Endothelial cell of umbilical vein (primary cell): ENCODE measurements at regions not wholly inside any gene's neighbourhood (a gene's known extent, or its start where the extent isn't known, plus 50 kb on each side); places are given as distances from the start of the nearest gene placed in this dataset.

Source experiments
- BruUV-seq: library from RNA; stranded (reverse); fragments of 400-500 nt; replicated peaks from 2 replicates; lab custom pipeline; 2021; lab: Mats Ljungman, UMichigan
- CTCF ChIA-PET: fragments of 300-600, 350-600 bp; sonication (Branson Sonifier 250); formaldehyde crosslinking; loops from one replicate; lab custom pipeline; 2021; ENCODE audit warnings: antibody characterized with exemption, inconsistent platforms; lab: Charles Lee
- POLR2A ChIA-PET: fragments of 300-600, 350-600 bp; sonication (Branson Sonifier 250); formaldehyde crosslinking; loops from one replicate; lab custom pipeline; 2021; ENCODE audit warnings: antibody characterized with exemption, inconsistent platforms; lab: Charles Lee
- DNase-seq: peaks from one replicate; pipeline ENCODE4 v3.0.0-alpha.2; 2011; ENCODE audit warnings: low read depth, low spot score
- FAIRE-seq: peaks from 2 replicates; lab custom pipeline; 2011; peaks lifted over from hg19 to GRCh38; lab: Jason Lieb, UNC
- H2AFZ ChIP-seq: 2 replicates; pipeline ENCODE4 v1.6.0; 2012; ENCODE audit warnings: low read depth, low read length, control low read depth, inconsistent platforms
- H3K27ac ChIP-seq: 2 replicates; pipeline ENCODE4 v1.5.1; 2011; ENCODE audit warnings: low read depth, mild to moderate bottlenecking, control low read depth, low read length, moderate library complexity; ENCODE audit not compliant: insufficient read depth
- H3K27me3 ChIP-seq, 2 experiments: 2 replicates each; pipeline versions ENCODE4 v1.6.0 to v1.6.1; 2011; ENCODE audit warnings: low read length in 2 of 2, mixed read lengths in 1 of 2; ENCODE audit not compliant: control insufficient read depth in 2 of 2, insufficient read depth in 2 of 2
- H3K36me3 ChIP-seq, 2 experiments: 2 replicates in 1 of 2; 3 replicates in 1 of 2; pipeline ENCODE4 v1.5.1; 2011; ENCODE audit warnings: low read length in 2 of 2, mild to moderate bottlenecking in 1 of 2, moderate library complexity in 1 of 2; ENCODE audit not compliant: control insufficient read depth in 2 of 2, insufficient read depth in 2 of 2; ENCODE audit errors: extremely low read depth in 1 of 2
- H3K4me1 ChIP-seq: 3 replicates; pipeline ENCODE4 v1.5.1; 2011; ENCODE audit warnings: mild to moderate bottlenecking, low read length; ENCODE audit not compliant: control insufficient read depth, insufficient read depth; ENCODE audit errors: extremely low read depth
- H3K4me2 ChIP-seq: 2 replicates; pipeline ENCODE4 v1.6.1; 2011; ENCODE audit warnings: low read length, control low read depth, mixed read lengths; ENCODE audit not compliant: insufficient read depth
- H3K4me3 ChIP-seq, 3 experiments: fragments of 200-600 bp in 1 of 3; sonication (generic), shearing (Covaris generic) in 1 of 3; replicated peaks in 1 of 3; 2 replicates each; pipeline ENCODE4 v1.5.1; 2011 to 2016; ENCODE audit warnings: control low read depth in 3 of 3, low read length in 3 of 3, mild to moderate bottlenecking in 2 of 3, inconsistent platforms in 1 of 3, low read depth in 1 of 3, moderate library complexity in 1 of 3; ENCODE audit not compliant: insufficient read depth in 1 of 3
- H3K79me2 ChIP-seq: 2 replicates; pipeline ENCODE4 v1.6.0; 2012; ENCODE audit warnings: low read length, inconsistent platforms; ENCODE audit not compliant: control insufficient read depth, insufficient read depth
- H3K9ac ChIP-seq: replicated peaks from 2 replicates; pipeline ENCODE3; 2011; ENCODE audit warnings: low read length, control low read depth; ENCODE audit not compliant: insufficient read depth; ENCODE audit errors: extremely low read depth
- H3K9me1 ChIP-seq: replicated peaks from 3 replicates; pipeline ENCODE4 v1.6.0; 2011; ENCODE audit warnings: mild to moderate bottlenecking, low read length; ENCODE audit not compliant: control insufficient read depth, insufficient read depth; ENCODE audit errors: extremely low read depth
- H3K9me3 ChIP-seq: replicated peaks from 2 replicates; pipeline ENCODE4 v1.5.1; 2012; ENCODE audit warnings: low read length, inconsistent platforms; ENCODE audit not compliant: control insufficient read depth, insufficient read depth
- H4K20me1 ChIP-seq: replicated peaks from 2 replicates; pipeline ENCODE3; 2011; ENCODE audit warnings: mild to moderate bottlenecking, low read length; ENCODE audit not compliant: control insufficient read depth, insufficient read depth; ENCODE audit errors: extremely low read depth
- EZH2 ChIP-seq: IDR thresholded peaks from 2 replicates; pipeline ENCODE4 v1.6.1; 2012; ENCODE audit warnings: borderline replicate concordance, low read depth, mild to moderate bottlenecking, moderate library complexity, low read length, inconsistent platforms; ENCODE audit not compliant: severe bottlenecking
- FOS ChIP-seq: IDR thresholded peaks from 2 replicates; pipeline ENCODE4 v1.6.1; 2011; ENCODE audit warnings: mild to moderate bottlenecking, low read length, moderate library complexity, borderline replicate concordance; ENCODE audit not compliant: insufficient read depth
- GATA2 ChIP-seq: IDR thresholded peaks from 2 replicates; pipeline ENCODE4 v1.7.0; 2011; ENCODE audit warnings: low read depth, mild to moderate bottlenecking, moderate library complexity, mixed read lengths, low read length; ENCODE audit not compliant: insufficient read length, insufficient read depth
- JUN ChIP-seq: IDR thresholded peaks from 2 replicates; pipeline ENCODE4 v1.6.1; 2011; ENCODE audit warnings: borderline replicate concordance, low read depth; ENCODE audit not compliant: insufficient read length, insufficient read depth
- MYC ChIP-seq: IDR thresholded peaks from one replicate; pipeline ENCODE4 v1.6.1; 2011; ENCODE audit warnings: mild to moderate bottlenecking, low read depth, low read length
- POLR2A ChIP-seq: IDR thresholded peaks from 2 replicates; pipeline ENCODE4 v1.6.1; 2012; ENCODE audit warnings: low read depth, mild to moderate bottlenecking, control low read depth, low read length
- POLR2AphosphoS5 ChIP-seq: IDR thresholded peaks from 2 replicates; pipeline ENCODE4 v1.6.1; 2012; ENCODE audit warnings: low read depth, mild to moderate bottlenecking, control low read depth, low read length, moderate library complexity; ENCODE audit not compliant: insufficient read depth
- dilution Hi-C: fragments of 300-500 bp; cut with MboI; formaldehyde crosslinking; loops from one replicate; pipeline ENCODE4 v1.15.0; 2019; ENCODE audit warnings: low sequenced_read_pairs; ENCODE audit not compliant: extremely low pct_ligation_motif_present
- intact Hi-C: fragments of 100-400 bp; cut with micrococcal nuclease; formaldehyde crosslinking; loops from one replicate; pipeline ENCODE4 v1.10.0; 2022
- TF ChIP-seq, protein P1 (sequence below), 2 donors: IDR thresholded peaks; 1 replicate in 1 of 2; 2 replicates in 1 of 2; pipeline ENCODE4 v1.5.1; 2011; ENCODE audit warnings: low read length in 2 of 2, mild to moderate bottlenecking in 2 of 2, moderate library complexity in 2 of 2, control low read depth in 1 of 2, inconsistent platforms in 1 of 2, low read depth in 1 of 2; ENCODE audit not compliant: insufficient read depth in 1 of 2; ENCODE audit errors: extremely low read depth in 1 of 2
- TF ChIP-seq, protein P2 (sequence below): IDR thresholded peaks from 2 replicates; pipeline ENCODE4 v1.6.1; 2011; ENCODE audit not compliant: insufficient read depth, insufficient read length

DNA sequence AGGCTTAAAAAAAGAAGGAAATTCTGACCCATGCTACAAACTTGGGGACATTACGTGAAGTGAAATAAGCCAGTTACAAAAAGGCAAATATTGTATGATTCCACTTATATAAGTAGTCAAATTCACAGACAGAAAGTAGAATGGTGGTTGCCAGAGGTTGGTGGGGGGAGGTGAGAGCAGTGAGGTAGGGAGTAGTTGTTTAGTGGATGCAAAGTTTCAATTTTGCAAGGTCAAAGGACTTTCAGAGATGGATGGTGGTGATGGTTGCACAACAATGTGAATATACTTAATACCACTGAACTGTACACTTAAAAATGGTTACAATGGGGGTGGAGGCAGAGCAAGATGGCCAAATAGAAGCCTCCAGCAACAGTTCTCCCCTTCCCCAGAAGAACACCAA is 86.2 kb upstream of the PLXNC1 start:
- Histone ChIP-seq H3K27me3 (peaks cover 0 to 2% of the 10 kb centered on the region in 2 experiments), H3K4me3 (no peak overlapping the region), H3K27ac (no peak overlapping the region), H3K79me2 (no peaks in the 10 kb centered on the region), H3K9me1 (no peaks in the 10 kb centered on the region), H3K4me1 (no peaks in the 10 kb centered on the region), H3K4me2 (no peak overlapping the region), H3K9me3 (no peaks in the 10 kb centered on the region), H4K20me1 (no peaks in the 10 kb centered on the region), H3K9ac (no peak overlapping the region), H3K36me3 (no peaks in the 10 kb centered on the region), H2AFZ (no peak overlapping the region)
- no peak for DNase-seq
- POLR2A ChIA-PET, result no interaction called here
- TF ChIP-seq FOS (no peak), EZH2 (no peak), GATA2 (no peak), POLR2A (no peak), JUN (no peak), POLR2AphosphoS5 (no peak), MYC (no peak)
- TF ChIP-seq, protein P1, sequence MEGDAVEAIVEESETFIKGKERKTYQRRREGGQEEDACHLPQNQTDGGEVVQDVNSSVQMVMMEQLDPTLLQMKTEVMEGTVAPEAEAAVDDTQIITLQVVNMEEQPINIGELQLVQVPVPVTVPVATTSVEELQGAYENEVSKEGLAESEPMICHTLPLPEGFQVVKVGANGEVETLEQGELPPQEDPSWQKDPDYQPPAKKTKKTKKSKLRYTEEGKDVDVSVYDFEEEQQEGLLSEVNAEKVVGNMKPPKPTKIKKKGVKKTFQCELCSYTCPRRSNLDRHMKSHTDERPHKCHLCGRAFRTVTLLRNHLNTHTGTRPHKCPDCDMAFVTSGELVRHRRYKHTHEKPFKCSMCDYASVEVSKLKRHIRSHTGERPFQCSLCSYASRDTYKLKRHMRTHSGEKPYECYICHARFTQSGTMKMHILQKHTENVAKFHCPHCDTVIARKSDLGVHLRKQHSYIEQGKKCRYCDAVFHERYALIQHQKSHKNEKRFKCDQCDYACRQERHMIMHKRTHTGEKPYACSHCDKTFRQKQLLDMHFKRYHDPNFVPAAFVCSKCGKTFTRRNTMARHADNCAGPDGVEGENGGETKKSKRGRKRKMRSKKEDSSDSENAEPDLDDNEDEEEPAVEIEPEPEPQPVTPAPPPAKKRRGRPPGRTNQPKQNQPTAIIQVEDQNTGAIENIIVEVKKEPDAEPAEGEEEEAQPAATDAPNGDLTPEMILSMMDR (IDR thresholded peaks at IDR 0.05; ENCODE audit: extremely low read depth in 1 of 2, insufficient read depth in 1 of 2, low read depth in 1 of 2, low read length in 2 of 2), result no peak
- TF ChIP-seq, protein P2, sequence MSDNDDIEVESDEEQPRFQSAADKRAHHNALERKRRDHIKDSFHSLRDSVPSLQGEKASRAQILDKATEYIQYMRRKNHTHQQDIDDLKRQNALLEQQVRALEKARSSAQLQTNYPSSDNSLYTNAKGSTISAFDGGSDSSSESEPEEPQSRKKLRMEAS, result no peak
- intact Hi-C loops (no loop called here), dilution Hi-C loops (no loop called here)
- no peak for FAIRE-seq
- BruUV-seq, result no TSS peak
- CTCF ChIA-PET, result no interaction called here
